ENCODE measurements at regions not wholly inside any gene's neighbourhood (a gene's known extent, or its start where the extent isn't known, plus 50 kb on each side); places are given as distances from the start of the nearest gene placed in this dataset.

GRCh38 chrX:150051096-150051495 lies 112.8 kb upstream of the EOLA2 start:
- no peak for TF ChIP-seq POLR2A (IDR thresholded peaks at IDR 0.05)
- TF ChIP-seq CTCF (IDR thresholded peaks at IDR 0.05) = no peak
